Activated naive CD4-positive, alpha-beta T cell treated with anti-CD3 and anti-CD28 coated beads, Interleukin-2, amount 10 ng/mL, durations not matched to agents 7 days and 5 days (primary cell): ENCODE measurements at regions not wholly inside any gene's neighbourhood (a gene's known extent, or its start where the extent isn't known, plus 50 kb on each side); places are given as distances from the start of the nearest gene placed in this dataset.

ENCODE experiments used
- CTCF ChIA-PET: fragments of 350-600 bp; sonication (Branson Sonifier 250); formaldehyde crosslinking; loops from one replicate; lab custom pipeline; 2021; ENCODE audit warnings: antibody characterized with exemption; lab: Charles Lee
- DNase-seq: peaks from one replicate; pipeline ENCODE4 v3.0.0-alpha.2; 2020
- H3K27ac Mint-ChIP-seq: one replicate; pipeline ENCODE4 v1.8.0; 2021; ENCODE audit warnings: mild to moderate bottlenecking, moderate library complexity, mixed read lengths
- H3K27me3 Mint-ChIP-seq: one replicate; pipeline ENCODE4 v1.8.0; 2021; ENCODE audit warnings: mild to moderate bottlenecking, mixed read lengths
- H3K36me3 Mint-ChIP-seq: one replicate; pipeline ENCODE4 v1.8.0; 2021; ENCODE audit warnings: mixed read lengths
- H3K4me1 Mint-ChIP-seq: one replicate; pipeline ENCODE4 v1.8.0; 2021; ENCODE audit warnings: mixed read lengths
- H3K4me3 Mint-ChIP-seq: one replicate; pipeline ENCODE4 v1.8.0; 2021; ENCODE audit warnings: mild to moderate bottlenecking, moderate library complexity, mixed read lengths
- H3K9me3 Mint-ChIP-seq: one replicate; pipeline ENCODE4 v1.8.0; 2021; ENCODE audit warnings: mixed read lengths

DNA sequence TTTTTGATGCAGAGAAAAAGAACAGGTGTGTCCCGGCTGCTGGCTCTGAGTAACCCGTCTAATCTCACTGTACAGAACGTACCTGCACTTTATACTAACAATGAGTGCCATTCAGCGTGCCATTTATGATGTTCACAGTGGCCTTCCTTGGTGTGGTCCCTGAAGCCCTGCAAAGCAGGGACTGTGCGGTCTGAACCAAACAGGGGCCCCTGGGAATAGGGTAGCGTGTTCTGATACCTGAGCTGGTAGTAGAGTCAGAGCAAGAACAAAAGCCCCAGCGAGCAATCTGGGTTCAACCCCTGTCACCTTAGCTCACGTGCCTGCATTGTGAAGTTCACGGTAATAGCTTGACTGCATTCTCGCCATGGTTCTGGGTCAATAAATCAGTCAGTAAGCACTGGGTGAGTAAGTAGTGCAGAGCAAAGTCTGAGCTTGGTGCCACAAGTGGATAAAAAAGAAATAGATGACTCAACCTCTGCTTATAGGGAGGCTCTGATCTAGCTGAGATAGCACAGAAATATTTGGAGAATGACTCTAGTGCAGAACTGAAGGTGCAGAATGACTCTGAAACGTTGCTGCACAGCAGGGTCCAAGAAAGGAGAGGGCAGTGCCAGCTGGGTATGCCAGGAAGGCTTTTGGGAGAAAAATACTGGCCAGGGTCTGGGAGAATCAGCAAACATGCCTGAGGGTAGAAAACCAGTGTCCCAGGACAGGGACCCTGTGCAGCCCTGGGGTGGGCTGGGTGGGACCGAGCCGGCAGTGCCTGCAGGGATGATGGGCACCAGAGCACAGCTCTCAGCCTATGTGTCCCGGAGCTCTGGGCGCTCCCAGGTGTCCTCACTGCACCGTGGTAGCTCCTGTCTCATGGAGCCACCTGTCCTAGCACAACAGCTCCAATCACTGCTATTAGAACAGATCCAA is 125.9 kb downstream of the RHOU start:
- CTCF ChIA-PET, result interaction anchor here (0.7 to 1.2 kb wide), 2 partner anchors 127 to 188 kb away, joined by 3 read pairs; no protein-coding TSS in a partner anchor
- Mint-ChIP-seq H3K27ac (no peak overlapping the region), H3K9me3 (no peaks in the 10 kb centered on the region), H3K27me3 (peaks cover 5% of the 10 kb centered on the region), H3K4me1 (peaks cover 44% of the 10 kb centered on the region), H3K4me3 (no peak overlapping the region), H3K36me3 (no peaks in the 10 kb centered on the region)
- DNase-seq, result no peak

DNA sequence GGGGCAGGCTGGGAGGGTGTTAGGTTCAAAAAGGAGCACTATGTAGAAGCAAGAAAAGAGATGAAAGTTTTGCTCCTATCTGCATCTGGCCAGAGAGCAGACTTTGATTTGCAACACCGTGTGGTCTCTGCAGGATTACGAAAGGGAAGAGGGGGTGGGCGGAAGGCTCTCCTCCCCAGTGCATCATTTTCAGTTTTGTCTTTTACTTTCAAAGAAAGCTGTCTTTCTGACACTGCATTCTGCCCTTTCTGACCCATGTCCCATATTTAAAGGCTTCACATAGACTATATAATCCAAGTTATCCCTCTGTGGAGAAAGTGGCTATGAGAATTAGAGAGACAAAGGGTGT is 126.5 kb downstream of the RHOU start:
- Mint-ChIP-seq H3K9me3 (no peaks in the 10 kb centered on the region), H3K36me3 (no peaks in the 10 kb centered on the region), H3K4me1 (peaks cover 46% of the 10 kb centered on the region), H3K27ac (no peak overlapping the region), H3K27me3 (peaks cover 9% of the 10 kb centered on the region), H3K4me3 (no peak overlapping the region)
- no peak for DNase-seq
- CTCF ChIA-PET, result interaction anchor here (0.7 to 1.2 kb wide), 2 partner anchors 127 to 187 kb away, joined by 3 read pairs; no protein-coding TSS in a partner anchor

DNA sequence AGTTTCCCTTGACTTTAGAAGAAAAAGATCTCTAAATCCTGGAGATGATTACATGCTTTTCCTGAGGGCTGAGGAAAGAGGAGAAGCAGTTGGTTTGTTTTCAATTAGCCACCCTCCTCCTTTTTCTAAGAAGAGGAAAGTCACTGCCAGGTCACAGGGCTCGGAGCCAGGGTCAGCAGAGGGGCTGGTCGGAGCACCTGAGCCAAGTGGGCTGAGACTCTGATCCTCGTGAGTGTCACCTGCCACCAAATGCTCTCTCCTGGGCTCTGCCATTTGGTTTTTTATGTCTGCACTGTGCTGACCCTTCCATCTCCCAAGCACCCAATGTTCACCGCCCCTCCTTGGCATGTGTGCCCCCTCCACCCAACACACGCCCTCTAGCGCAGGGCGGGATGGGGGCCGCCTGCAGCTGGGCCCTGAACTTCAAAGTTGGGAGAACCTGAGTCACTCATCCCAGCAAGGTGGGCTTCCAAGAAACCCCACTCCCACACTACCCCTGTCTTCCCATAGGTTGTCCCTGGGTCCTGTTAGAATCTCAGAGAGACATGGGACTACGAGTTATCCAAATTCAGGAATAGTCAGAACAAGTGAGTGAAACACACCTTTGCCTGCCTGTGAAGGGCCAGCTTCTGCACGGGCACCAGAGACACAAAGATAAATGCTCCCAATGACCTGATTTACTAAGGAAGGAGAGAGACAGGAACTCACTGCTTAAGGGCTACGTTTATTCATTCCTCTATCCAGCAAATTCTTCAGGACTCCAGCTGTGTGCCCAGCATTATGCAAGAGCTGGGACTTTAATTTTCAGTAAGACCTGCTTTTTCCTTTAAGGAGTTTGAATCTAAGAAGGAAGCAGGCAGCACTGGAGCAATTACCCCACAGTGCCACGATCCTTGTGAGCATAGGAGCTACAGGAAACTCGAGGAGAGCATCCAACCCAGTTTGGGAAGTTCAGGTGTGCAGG is 127.5 kb downstream of the RHOU start:
- H3K27me3 Mint-ChIP-seq, result peaks cover 7% of the 10 kb centered on the region
- no peak for DNase-seq
- CTCF ChIA-PET, result no interaction called here
- no peaks in the 10 kb centered on the region for H3K9me3 Mint-ChIP-seq
- H3K4me1 Mint-ChIP-seq, result peaks cover 51% of the 10 kb centered on the region
- peak overlapping the region; percentile 74 for H3K27ac Mint-ChIP-seq
- H3K36me3 Mint-ChIP-seq, result no peaks in the 10 kb centered on the region
- no peak overlapping the region for H3K4me3 Mint-ChIP-seq

DNA sequence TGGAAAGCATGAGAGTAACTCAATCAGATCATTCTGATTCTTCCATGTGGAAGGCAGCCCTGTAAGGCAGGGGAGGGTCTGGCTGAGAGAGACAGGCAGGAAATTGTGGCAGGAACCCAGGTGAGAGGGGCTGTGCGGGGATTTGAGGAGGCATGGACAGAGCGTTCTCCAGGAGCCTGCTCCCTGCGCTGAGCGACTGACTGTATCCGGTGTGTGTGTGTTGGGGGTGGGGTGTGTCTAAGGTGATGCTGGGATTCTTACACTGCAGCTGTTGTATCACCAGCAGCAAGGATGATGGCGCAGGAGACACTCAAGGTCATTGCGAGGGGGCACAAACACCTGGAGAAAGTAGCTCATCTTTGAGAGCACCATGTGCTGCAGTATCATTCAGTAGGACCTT is 128.5 kb downstream of the RHOU start:
- no peaks in the 10 kb centered on the region for H3K9me3 Mint-ChIP-seq
- no peak for DNase-seq
- peaks cover 54% of the 10 kb centered on the region for H3K4me1 Mint-ChIP-seq
- peak overlapping the region; percentile 74 for H3K27ac Mint-ChIP-seq
- CTCF ChIA-PET, result interaction anchor here (0.9 to 1.3 kb wide), 2 partner anchors 28 to 129 kb away, joined by 3 read pairs; partner anchors contain the start of gene RHOU
- no peaks in the 10 kb centered on the region for H3K36me3 Mint-ChIP-seq
- H3K4me3 Mint-ChIP-seq, result no peak overlapping the region
- peaks cover 9% of the 10 kb centered on the region for H3K27me3 Mint-ChIP-seq

DNA sequence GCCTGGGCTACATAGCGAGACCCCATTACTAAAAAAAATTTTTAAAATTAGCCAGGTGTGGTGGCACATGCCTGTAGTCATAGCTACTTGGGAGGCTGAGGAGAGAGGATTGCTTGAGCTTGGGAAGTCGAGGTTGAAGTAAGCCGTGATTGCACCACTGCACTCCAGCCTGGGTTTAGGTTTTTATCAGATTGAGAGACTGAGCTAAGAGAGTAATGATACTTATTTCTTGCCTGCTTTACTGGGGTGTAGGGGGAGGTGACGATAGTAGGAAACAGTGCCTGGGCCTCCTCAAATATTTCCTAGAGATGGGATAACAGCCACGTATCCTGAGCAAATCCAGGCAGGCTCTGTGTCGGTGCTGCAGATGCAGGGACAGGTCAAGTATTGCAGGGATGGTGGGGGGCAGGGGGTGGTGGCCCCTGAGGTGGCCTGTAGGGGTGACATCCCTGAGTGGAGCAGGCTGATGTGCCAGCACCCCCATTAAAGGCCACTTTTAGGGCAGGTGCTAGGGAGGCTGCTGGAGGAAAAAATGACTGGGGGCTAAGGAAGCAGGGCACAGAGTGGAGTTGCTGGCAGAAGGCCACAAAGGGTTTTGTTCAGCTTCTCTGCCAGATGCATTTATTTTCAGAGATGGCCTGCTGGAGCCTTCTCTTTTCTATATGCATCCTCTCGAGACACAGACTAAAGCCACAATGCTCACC is 130.5 kb downstream of the RHOU start:
- DNase-seq, result no peak
- Mint-ChIP-seq H3K4me3 (no peak overlapping the region), H3K4me1 (peaks cover 50% of the 10 kb centered on the region), H3K27me3 (peaks cover 9% of the 10 kb centered on the region), H3K9me3 (no peaks in the 10 kb centered on the region), H3K27ac (peak overlapping the region; percentile 15), H3K36me3 (no peaks in the 10 kb centered on the region)
- CTCF ChIA-PET, result interaction anchor here (0.6 kb wide), 1 partner anchor 659 kb away, joined by 3 read pairs; no protein-coding TSS in a partner anchor

DNA sequence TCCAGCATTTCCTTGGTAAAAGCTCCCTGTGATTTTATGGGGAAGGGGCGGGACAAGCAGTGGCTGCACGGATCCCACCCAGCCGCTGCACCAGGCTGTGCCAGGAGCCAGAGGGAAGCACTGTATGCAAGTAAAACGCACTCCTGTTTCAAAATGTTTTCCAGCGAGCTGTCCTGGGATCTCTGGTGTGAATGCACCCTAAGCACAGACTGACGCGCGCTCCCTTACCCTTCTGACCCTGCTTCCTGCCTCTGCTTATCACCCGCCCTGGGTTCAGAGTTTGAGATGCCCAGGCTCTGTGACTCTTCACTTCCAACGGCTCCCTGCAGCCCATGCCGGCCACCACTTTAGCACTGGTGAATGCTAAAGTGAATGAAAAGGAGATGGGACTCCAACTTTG is 131.2 kb downstream of the RHOU start:
- Mint-ChIP-seq H3K4me3 (no peak overlapping the region), H3K27me3 (peaks cover 9% of the 10 kb centered on the region), H3K27ac (no peak overlapping the region), H3K36me3 (no peaks in the 10 kb centered on the region), H3K9me3 (no peaks in the 10 kb centered on the region), H3K4me1 (peaks cover 47% of the 10 kb centered on the region)
- CTCF ChIA-PET, result no interaction called here
- DNase-seq, result no peak

DNA sequence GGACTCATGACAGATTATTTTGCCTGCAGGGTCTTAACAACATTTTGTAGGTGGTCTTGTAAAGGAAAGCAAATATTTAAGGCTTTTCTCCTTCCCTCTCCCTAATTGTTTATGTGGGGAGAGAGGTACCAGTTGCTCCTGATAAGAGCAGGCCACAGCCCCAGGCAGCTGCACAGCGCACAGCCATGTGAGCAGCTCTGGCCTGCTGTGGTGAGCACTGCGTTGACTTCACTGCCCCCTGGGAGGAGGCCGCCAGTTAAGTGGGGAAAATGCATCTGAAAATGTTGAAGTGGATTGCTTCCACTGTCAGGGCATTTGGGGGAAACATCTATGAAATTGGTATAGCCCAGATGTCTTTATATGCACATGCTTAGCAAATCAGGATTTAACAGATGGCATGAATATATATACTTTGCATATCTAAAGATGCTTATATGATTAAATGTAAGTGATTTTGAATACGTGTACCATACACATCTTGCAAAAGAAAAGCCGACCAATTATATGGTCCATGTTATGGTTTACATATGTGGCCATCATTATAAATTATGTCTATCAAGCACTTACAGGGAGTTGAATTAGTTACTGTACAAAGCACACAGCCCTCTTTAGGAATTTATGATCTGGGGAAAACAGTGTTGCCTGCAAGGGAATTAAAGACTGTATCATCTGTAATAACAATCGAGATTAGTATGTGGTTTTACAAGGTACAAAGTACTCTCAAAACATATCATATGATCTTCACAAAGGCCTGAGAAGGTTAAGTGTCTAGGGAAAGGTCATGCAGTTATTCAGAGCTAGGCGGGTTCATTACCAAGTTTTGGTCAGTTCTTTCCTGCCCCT is 132.1 kb downstream of the RHOU start:
- no peaks in the 10 kb centered on the region for H3K36me3 Mint-ChIP-seq
- no peaks in the 10 kb centered on the region for H3K9me3 Mint-ChIP-seq
- peaks cover 11% of the 10 kb centered on the region for H3K27me3 Mint-ChIP-seq
- DNase-seq, result no peak
- CTCF ChIA-PET, result no interaction called here
- no peak overlapping the region for H3K4me3 Mint-ChIP-seq
- no peak overlapping the region for H3K27ac Mint-ChIP-seq
- H3K4me1 Mint-ChIP-seq, result peaks cover 39% of the 10 kb centered on the region

DNA sequence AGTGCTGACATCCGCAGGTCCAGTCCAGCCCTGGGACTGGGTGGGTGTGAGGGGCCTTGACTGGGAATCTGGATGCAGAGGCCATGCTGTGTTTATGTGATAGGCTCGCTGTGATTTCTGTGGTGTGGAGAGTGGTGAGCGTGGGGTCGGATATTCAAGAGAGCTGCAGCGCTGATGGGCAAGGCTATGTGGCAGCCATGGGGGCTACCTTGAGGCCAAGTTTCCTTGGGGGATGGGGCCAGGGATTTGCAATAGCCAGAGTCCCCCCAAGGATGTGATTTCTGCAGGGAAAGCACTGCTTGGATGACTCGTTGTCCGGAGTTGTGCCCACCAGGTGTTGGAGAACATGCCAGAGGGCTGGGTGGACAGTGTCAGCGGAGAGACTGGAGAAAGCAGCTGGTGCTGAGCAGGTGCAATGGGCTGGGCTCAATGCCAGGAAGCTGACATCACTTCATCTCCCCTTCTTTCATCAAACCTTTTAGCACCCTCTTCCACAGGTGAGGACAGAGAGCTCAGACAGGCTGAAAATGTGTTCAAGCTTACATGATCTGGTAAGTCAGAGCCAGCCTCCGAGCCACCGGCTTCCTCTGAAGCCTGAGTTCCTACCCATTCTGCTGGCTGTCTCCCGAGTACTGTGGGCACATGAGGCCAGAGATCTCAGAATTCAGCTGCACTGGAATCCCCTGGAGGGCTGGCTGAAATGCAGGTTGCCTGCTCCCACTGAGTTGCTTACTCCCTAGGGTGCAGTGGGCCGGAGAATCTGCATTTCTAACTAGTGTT is 132.9 kb downstream of the RHOU start:
- CTCF ChIA-PET, result interaction anchor here (0.9 to 1.0 kb wide), 2 partner anchors 13 to 130 kb away, joined by 3 to 4 read pairs; no protein-coding TSS in a partner anchor
- H3K27me3 Mint-ChIP-seq, result peaks cover 14% of the 10 kb centered on the region
- DNase-seq, result no peak
- H3K9me3 Mint-ChIP-seq, result no peaks in the 10 kb centered on the region
- no peaks in the 10 kb centered on the region for H3K36me3 Mint-ChIP-seq
- peaks cover 33% of the 10 kb centered on the region for H3K4me1 Mint-ChIP-seq
- H3K27ac Mint-ChIP-seq, result no peak overlapping the region
- no peak overlapping the region for H3K4me3 Mint-ChIP-seq

DNA sequence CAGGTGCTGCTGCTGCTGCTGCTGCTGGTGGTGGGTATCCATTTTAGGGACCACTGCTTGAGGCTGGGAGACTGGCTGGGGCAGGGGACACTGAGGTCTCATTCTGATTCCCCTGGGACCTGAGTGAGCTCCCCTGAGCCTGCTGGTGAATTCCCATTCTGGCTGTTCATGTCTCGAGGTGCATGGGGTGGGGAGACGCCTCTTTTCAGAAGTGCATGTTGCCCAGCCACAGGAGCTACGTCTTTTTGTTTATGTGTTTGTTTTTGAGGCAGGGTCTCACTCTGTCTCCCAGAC is 133.4 kb downstream of the RHOU start:
- peaks cover 14% of the 10 kb centered on the region for H3K27me3 Mint-ChIP-seq
- H3K9me3 Mint-ChIP-seq, result no peaks in the 10 kb centered on the region
- H3K4me3 Mint-ChIP-seq, result no peak overlapping the region
- no peaks in the 10 kb centered on the region for H3K36me3 Mint-ChIP-seq
- peaks cover 28% of the 10 kb centered on the region for H3K4me1 Mint-ChIP-seq
- no peak for DNase-seq
- CTCF ChIA-PET, result interaction anchor here (0.9 to 1.0 kb wide), 2 partner anchors 13 to 131 kb away, joined by 3 to 4 read pairs; no protein-coding TSS in a partner anchor
- no peak overlapping the region for H3K27ac Mint-ChIP-seq

DNA sequence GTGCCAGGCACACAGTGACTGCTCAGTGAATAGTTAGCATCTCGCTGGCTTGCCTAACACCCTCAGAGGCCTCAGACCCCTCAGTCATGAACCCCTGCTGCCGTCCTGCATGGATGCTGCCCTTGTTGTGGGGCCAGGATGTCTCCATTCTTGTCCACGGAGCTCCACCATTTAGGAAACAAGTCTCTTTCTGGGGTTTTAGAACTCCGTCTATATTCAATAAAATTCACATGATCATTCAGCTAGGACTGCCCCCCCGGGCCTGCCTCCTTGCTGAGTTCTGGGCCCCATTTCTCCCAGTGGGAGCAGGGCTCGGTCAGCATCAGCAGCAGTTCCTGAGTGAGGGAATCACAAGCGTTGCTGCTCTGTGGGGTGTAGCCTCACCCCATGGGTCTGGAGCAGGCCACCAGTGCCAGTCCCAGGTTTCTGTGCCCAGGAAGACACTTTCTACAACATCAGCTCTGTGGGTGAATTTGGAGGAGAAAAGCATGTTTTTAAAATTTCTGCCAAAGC is 134.1 kb downstream of the RHOU start:
- Mint-ChIP-seq H3K9me3 (no peaks in the 10 kb centered on the region), H3K27ac (no peak overlapping the region), H3K27me3 (peaks cover 14% of the 10 kb centered on the region), H3K4me3 (no peak overlapping the region), H3K4me1 (peaks cover 21% of the 10 kb centered on the region), H3K36me3 (no peaks in the 10 kb centered on the region)
- CTCF ChIA-PET, result interaction anchor here (0.9 to 1.0 kb wide), 2 partner anchors 10 to 132 kb away, joined by 3 read pairs; no protein-coding TSS in a partner anchor
- no peak for DNase-seq

DNA sequence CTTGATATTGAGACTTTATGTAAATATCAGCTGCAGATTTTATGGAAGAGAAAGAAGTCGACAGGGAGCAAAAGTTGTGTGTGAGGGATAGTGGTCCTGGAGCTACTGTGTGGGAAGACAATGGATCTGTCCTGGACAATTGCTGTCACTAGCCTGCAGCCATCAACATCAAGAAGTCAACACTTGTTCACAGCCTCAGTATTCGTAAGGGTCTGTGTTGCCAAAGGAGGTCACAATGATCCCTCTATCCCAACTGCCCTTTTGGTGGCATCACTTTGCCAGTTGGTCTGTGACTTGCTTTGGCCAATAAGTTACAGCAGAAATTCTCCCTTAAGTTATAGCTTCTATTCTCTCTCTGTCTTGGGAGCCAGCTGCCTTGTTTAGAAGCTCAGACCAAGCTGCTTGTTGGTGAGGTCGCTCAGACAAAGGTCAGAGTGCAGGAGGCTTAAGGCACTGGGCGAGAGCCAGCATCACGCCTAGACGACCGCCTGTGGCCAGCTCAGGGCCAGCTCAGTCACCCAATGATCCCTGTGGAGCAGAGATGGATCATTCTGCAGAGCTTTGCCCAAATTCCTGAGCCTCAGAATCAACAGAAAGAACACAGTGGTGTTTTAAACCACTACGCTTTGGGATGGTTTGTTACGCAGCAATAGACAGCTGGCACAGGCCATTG is 134.9 kb downstream of the RHOU start:
- no peak for DNase-seq
- Mint-ChIP-seq H3K4me3 (no peak overlapping the region), H3K9me3 (no peaks in the 10 kb centered on the region), H3K27me3 (peaks cover 14% of the 10 kb centered on the region), H3K27ac (no peak overlapping the region), H3K36me3 (no peaks in the 10 kb centered on the region), H3K4me1 (peaks cover 16% of the 10 kb centered on the region)
- CTCF ChIA-PET, result interaction anchor here (0.5 to 1.0 kb wide), 2 partner anchors 10 to 386 kb away, joined by 3 read pairs; no protein-coding TSS in a partner anchor
